Gastroesophageal sphincter (tissue), 3 donors: ENCODE measurements at regions not wholly inside any gene's neighbourhood (a gene's known extent, or its start where the extent isn't known, plus 50 kb on each side); places are given as distances from the start of the nearest gene placed in this dataset.

Source experiments
- CTCF ChIP-seq, 4 experiments: fragments of 200-600 bp in 2 of 4; fragments of 450-650 bp in 2 of 4; sonication (generic) in 1 of 4; IDR thresholded peaks; one replicate each; pipeline ENCODE4 v1.5.1; 2017 to 2019; ENCODE audit warnings: antibody characterized with exemption in 4 of 4, mild to moderate bottlenecking in 2 of 4, moderate library complexity in 2 of 4
- EP300 ChIP-seq: sonication (generic); formaldehyde crosslinking; IDR thresholded peaks from one replicate; pipeline ENCODE4 v1.6.1; 2017; ENCODE audit warnings: antibody characterized with exemption, mild to moderate bottlenecking
- POLR2A ChIP-seq, 2 donors: fragments of 450-650 bp; IDR thresholded peaks; one replicate each; pipeline ENCODE4 v1.6.1; 2017; ENCODE audit warnings: antibody characterized with exemption in 2 of 2, mild to moderate bottlenecking in 2 of 2, moderate library complexity in 1 of 2
- POLR2AphosphoS5 ChIP-seq: sonication (generic); formaldehyde crosslinking; IDR thresholded peaks from one replicate; pipeline ENCODE4 v1.6.1; 2017; ENCODE audit warnings: antibody characterized with exemption

GRCh38 chr15:100812802-100813201 lies 66.8 kb upstream of the ALDH1A3 start:
- TF ChIP-seq CTCF (IDR thresholded peaks at IDR 0.05) (no peak), POLR2AphosphoS5 (no peak), POLR2A (IDR thresholded peaks at IDR 0.05) (no peak), EP300 (no peak)
